ENCODE measurements at regions not wholly inside any gene's neighbourhood (a gene's known extent, or its start where the extent isn't known, plus 50 kb on each side); places are given as distances from the start of the nearest gene placed in this dataset.

DNA sequence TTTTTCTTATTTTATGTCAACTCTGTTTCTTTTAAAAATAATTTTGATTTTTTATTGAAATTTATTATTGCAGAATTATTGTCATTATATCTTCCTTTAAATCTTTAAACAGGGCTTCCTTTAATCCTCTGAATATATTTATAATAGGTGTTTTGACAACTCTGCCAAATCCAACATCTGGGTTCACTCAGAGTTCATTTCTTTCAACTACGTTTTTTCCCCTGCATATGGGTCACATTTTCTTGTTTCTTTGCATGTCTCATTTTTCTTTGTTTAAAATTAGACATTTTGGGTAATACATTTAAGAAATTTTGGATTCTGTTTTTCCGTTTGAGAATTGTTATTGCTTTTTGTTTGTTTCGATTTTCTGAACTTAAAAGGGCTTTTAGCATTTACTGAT lies 655.1 kb upstream of the CITED2 start:
- no TSS peak for BruUV-seq (replicated peaks)
- TF ChIP-seq, protein P1, sequence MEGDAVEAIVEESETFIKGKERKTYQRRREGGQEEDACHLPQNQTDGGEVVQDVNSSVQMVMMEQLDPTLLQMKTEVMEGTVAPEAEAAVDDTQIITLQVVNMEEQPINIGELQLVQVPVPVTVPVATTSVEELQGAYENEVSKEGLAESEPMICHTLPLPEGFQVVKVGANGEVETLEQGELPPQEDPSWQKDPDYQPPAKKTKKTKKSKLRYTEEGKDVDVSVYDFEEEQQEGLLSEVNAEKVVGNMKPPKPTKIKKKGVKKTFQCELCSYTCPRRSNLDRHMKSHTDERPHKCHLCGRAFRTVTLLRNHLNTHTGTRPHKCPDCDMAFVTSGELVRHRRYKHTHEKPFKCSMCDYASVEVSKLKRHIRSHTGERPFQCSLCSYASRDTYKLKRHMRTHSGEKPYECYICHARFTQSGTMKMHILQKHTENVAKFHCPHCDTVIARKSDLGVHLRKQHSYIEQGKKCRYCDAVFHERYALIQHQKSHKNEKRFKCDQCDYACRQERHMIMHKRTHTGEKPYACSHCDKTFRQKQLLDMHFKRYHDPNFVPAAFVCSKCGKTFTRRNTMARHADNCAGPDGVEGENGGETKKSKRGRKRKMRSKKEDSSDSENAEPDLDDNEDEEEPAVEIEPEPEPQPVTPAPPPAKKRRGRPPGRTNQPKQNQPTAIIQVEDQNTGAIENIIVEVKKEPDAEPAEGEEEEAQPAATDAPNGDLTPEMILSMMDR (IDR thresholded peaks at IDR 0.05; ENCODE audit: insufficient read depth in 1 of 2, low read depth in 1 of 2, low read length in 1 of 2, severe bottlenecking in 1 of 2, unreplicated experiment in 1 of 2), result no peak
- H3K36me3 Mint-ChIP-seq (ENCODE audit: insufficient read depth, unreplicated experiment), result no peaks in the 10 kb centered on the region
- H3K27me3 Mint-ChIP-seq (ENCODE audit: insufficient read depth, unreplicated experiment), result peaks cover 4% of the 10 kb centered on the region
- Histone ChIP-seq H3K9me3 (no peaks in the 10 kb centered on the region), H3K4me1 (no peaks in the 10 kb centered on the region), H3K4me3 (ENCODE audit: low read depth, low read length) (no peak overlapping the region), H3K36me3 (ENCODE audit: control insufficient read depth, insufficient read depth, low read length) (no peaks in the 10 kb centered on the region), H3K27me3 (replicated peaks; ENCODE audit: control insufficient read depth, insufficient read depth, low read length) (no peaks in the 10 kb centered on the region)
- POLR2A ChIA-PET, result no interaction called here
- no peak overlapping the region for H3K27ac Mint-ChIP-seq (ENCODE audit: unreplicated experiment)
- DNase-seq, result no peak
- intact Hi-C loops (cut with micrococcal nuclease; ENCODE audit: unreplicated experiment), result no loop called here
- peaks cover 8% of the 10 kb centered on the region for H3K9me3 Mint-ChIP-seq (ENCODE audit: unreplicated experiment)
- H3K4me3 Mint-ChIP-seq (ENCODE audit: unreplicated experiment), result no peak overlapping the region
- no peaks in the 10 kb centered on the region for H3K4me1 Mint-ChIP-seq (ENCODE audit: low read depth, unreplicated experiment)
- CTCF ChIA-PET, result no interaction called here

DNA sequence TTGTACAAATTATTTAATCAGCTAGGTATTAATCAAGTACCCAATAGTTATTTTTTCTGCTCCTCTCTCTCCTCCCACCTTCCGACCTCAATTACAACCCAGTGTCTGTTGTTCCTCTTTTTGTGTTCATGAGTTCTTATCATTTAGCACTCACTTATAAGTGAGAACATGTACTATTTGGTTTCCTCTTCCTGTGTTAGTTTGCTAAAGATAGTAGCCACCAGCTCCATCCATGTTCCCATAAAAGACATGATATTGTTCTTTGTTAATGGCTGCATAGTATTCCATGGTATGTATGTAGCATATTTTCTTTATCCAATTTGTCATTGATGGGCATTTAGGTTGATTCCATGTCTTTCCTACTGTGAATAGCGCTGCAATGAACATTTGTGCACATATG lies 652.8 kb upstream of the CITED2 start:
- Histone ChIP-seq H3K4me3 (ENCODE audit: low read depth, low read length) (no peak overlapping the region), H3K27me3 (replicated peaks; ENCODE audit: control insufficient read depth, insufficient read depth, low read length) (no peaks in the 10 kb centered on the region), H3K9me3 (no peaks in the 10 kb centered on the region), H3K4me1 (no peaks in the 10 kb centered on the region), H3K36me3 (ENCODE audit: control insufficient read depth, insufficient read depth, low read length) (no peaks in the 10 kb centered on the region)
- no TSS peak for BruUV-seq (replicated peaks)
- ChIA-PET POLR2A (no interaction called here), CTCF (no interaction called here)
- no peak overlapping the region for H3K4me3 Mint-ChIP-seq (ENCODE audit: unreplicated experiment)
- H3K27ac Mint-ChIP-seq (ENCODE audit: unreplicated experiment), result no peak overlapping the region
- TF ChIP-seq, protein P1 (IDR thresholded peaks at IDR 0.05; ENCODE audit: insufficient read depth in 1 of 2, low read depth in 1 of 2, low read length in 1 of 2, severe bottlenecking in 1 of 2, unreplicated experiment in 1 of 2), result no peak
- peaks cover 7% of the 10 kb centered on the region for H3K27me3 Mint-ChIP-seq (ENCODE audit: insufficient read depth, unreplicated experiment)
- intact Hi-C loops (cut with micrococcal nuclease; ENCODE audit: unreplicated experiment), result no loop called here
- H3K9me3 Mint-ChIP-seq (ENCODE audit: unreplicated experiment), result peaks cover 16% of the 10 kb centered on the region
- no peaks in the 10 kb centered on the region for H3K4me1 Mint-ChIP-seq (ENCODE audit: low read depth, unreplicated experiment)
- H3K36me3 Mint-ChIP-seq (ENCODE audit: insufficient read depth, unreplicated experiment), result no peaks in the 10 kb centered on the region
- no peak for DNase-seq

DNA sequence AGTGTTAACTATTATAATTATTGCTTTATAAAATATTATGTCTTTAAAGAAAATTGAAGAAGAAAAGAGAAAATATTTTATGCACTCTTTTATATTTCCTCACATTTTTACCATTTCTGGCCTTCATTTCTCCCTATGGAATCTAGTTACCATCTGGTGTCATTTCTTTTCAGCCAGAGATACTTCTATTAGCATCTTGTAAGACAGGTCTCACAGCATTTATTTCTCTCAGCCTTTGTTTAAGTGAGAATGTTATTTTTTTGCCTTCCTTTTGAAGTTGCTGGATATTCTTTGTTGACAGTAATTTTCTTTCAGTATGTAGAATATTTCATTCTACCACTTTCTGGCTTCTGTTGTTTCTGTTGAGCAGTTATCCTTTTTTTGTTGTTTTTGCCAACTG lies 652.1 kb upstream of the CITED2 start:
- H3K27ac Mint-ChIP-seq (ENCODE audit: unreplicated experiment), result no peak overlapping the region
- H3K4me1 Mint-ChIP-seq (ENCODE audit: low read depth, unreplicated experiment), result no peaks in the 10 kb centered on the region
- no peaks in the 10 kb centered on the region for H3K27me3 ChIP-seq (replicated peaks; ENCODE audit: control insufficient read depth, insufficient read depth, low read length)
- H3K4me3 Mint-ChIP-seq (ENCODE audit: unreplicated experiment), result no peak overlapping the region
- TF ChIP-seq, protein P1 (IDR thresholded peaks at IDR 0.05; ENCODE audit: insufficient read depth in 1 of 2, low read depth in 1 of 2, low read length in 1 of 2, severe bottlenecking in 1 of 2, unreplicated experiment in 1 of 2), result no peak
- no peaks in the 10 kb centered on the region for H3K9me3 ChIP-seq
- H3K4me3 ChIP-seq (ENCODE audit: low read depth, low read length), result no peak overlapping the region
- BruUV-seq (replicated peaks), result no TSS peak
- no peak for DNase-seq
- peaks cover 7% of the 10 kb centered on the region for H3K27me3 Mint-ChIP-seq (ENCODE audit: insufficient read depth, unreplicated experiment)
- intact Hi-C loops (cut with micrococcal nuclease; ENCODE audit: unreplicated experiment), result no loop called here
- H3K9me3 Mint-ChIP-seq (ENCODE audit: unreplicated experiment), result peaks cover 18% of the 10 kb centered on the region
- CTCF ChIA-PET, result no interaction called here
- no peaks in the 10 kb centered on the region for H3K36me3 Mint-ChIP-seq (ENCODE audit: insufficient read depth, unreplicated experiment)
- H3K4me1 ChIP-seq, result no peaks in the 10 kb centered on the region
- H3K36me3 ChIP-seq (ENCODE audit: control insufficient read depth, insufficient read depth, low read length), result no peaks in the 10 kb centered on the region
- POLR2A ChIA-PET, result no interaction called here
